ENCODE measurements at regions not wholly inside any gene's neighbourhood (a gene's known extent, or its start where the extent isn't known, plus 50 kb on each side); places are given as distances from the start of the nearest gene placed in this dataset.

- no peak for TF ChIP-seq CTCF (IDR thresholded peaks at IDR 0.05)
- Histone ChIP-seq H3K4me3 (no peak overlapping the region), H3K9me3 (no peaks in the 10 kb centered on the region), H3K27ac (no peak overlapping the region), H3K27me3 (no peaks in the 10 kb centered on the region), H3K4me1 (no peaks in the 10 kb centered on the region), H3K36me3 (no peaks in the 10 kb centered on the region)
- intact Hi-C loops (cut with DNase I) = no loop called here
- DNase-seq (ENCODE audit: low spot score in 2 of 2) = no peak
Measured at GRCh38 chr7:46939089-46939488, 642.8 kb downstream of the TNS3 start.

- no peak for TF ChIP-seq CTCF (IDR thresholded peaks at IDR 0.05)
- H3K4me3 ChIP-seq = no peak overlapping the region
- intact Hi-C loops (cut with DNase I) = no loop called here
- H3K27ac ChIP-seq = no peak overlapping the region
- no peaks in the 10 kb centered on the region for H3K9me3 ChIP-seq
- H3K4me1 ChIP-seq = peaks cover 0 to 6% of the 10 kb centered on the region in 2 donors
- H3K27me3 ChIP-seq = no peaks in the 10 kb centered on the region
- DNase-seq (ENCODE audit: low spot score in 2 of 2) = no peak
- no peaks in the 10 kb centered on the region for H3K36me3 ChIP-seq
Measured at GRCh38 chr7:46937826-46938225, 644.1 kb downstream of the TNS3 start.

- intact Hi-C loops (cut with DNase I) = no loop called here
- no peaks in the 10 kb centered on the region for H3K9me3 ChIP-seq
- H3K4me1 ChIP-seq = peaks cover 0 to 6% of the 10 kb centered on the region in 2 donors
- H3K27me3 ChIP-seq = no peaks in the 10 kb centered on the region
- no peak for DNase-seq (ENCODE audit: low spot score in 2 of 2)
- H3K36me3 ChIP-seq = no peaks in the 10 kb centered on the region
- H3K27ac ChIP-seq = no peak overlapping the region
- TF ChIP-seq CTCF (IDR thresholded peaks at IDR 0.05) = no peak
- no peak overlapping the region for H3K4me3 ChIP-seq
Measured at GRCh38 chr7:46934198-46934825, 647.6 kb downstream of the TNS3 start.

- intact Hi-C loops (cut with DNase I) = no loop called here
- H3K27me3 ChIP-seq = no peaks in the 10 kb centered on the region
- TF ChIP-seq CTCF (IDR thresholded peaks at IDR 0.05) = no peak
- no peak overlapping the region for H3K4me3 ChIP-seq
- no peaks in the 10 kb centered on the region for H3K36me3 ChIP-seq
- no peak overlapping the region for H3K27ac ChIP-seq
- H3K9me3 ChIP-seq = no peaks in the 10 kb centered on the region
- no peak for DNase-seq (ENCODE audit: low spot score in 2 of 2)
- peaks cover 0 to 6% of the 10 kb centered on the region in 2 donors for H3K4me1 ChIP-seq
Measured at GRCh38 chr7:46933596-46933995, 648.3 kb downstream of the TNS3 start.

GRCh38 chr7:46932676-46933424, 649.1 kb downstream of the TNS3 start:
- no peaks in the 10 kb centered on the region for H3K36me3 ChIP-seq
- no peaks in the 10 kb centered on the region for H3K9me3 ChIP-seq
- H3K27me3 ChIP-seq = no peaks in the 10 kb centered on the region
- peak overlapping the region in 1 of 2 donors; percentile 32 for H3K27ac ChIP-seq
- no peak for TF ChIP-seq CTCF (IDR thresholded peaks at IDR 0.05)
- no peak for DNase-seq (ENCODE audit: low spot score in 2 of 2)
- no peak overlapping the region for H3K4me3 ChIP-seq
- peaks cover 0 to 6% of the 10 kb centered on the region in 2 donors for H3K4me1 ChIP-seq
- intact Hi-C loops (cut with DNase I) = no loop called here

Measured in ascending aorta (tissue), 2 donors.